NCI-H226 (cell line): ENCODE measurements at regions not wholly inside any gene's neighbourhood (a gene's known extent, or its start where the extent isn't known, plus 50 kb on each side); places are given as distances from the start of the nearest gene placed in this dataset.

Experiments used
- DNase-seq: peaks from one replicate; pipeline ENCODE4 v3.0.0-alpha.2; 2015

- no peak for DNase-seq
Measured at GRCh38 chr7:115883629-115884028, 146.9 kb downstream of the TFEC start.

GRCh38 chr7:115881476-115881875, 149.1 kb downstream of the TFEC start:
- no peak for DNase-seq

- no peak for DNase-seq
Measured at GRCh38 chr7:115879171-115879570, 151.4 kb downstream of the TFEC start.

- DNase-seq, result no peak
Measured at GRCh38 chr7:115869801-115870200, 160.8 kb downstream of the TFEC start.

- no peak for DNase-seq
Measured at GRCh38 chr7:115869190-115869589, 161.4 kb downstream of the TFEC start.

GRCh38 chr7:115868369-115868768, 162.2 kb downstream of the TFEC start:
- no peak for DNase-seq

- no peak for DNase-seq
Measured at GRCh38 chr7:115864082-115864481, 166.5 kb downstream of the TFEC start.

- DNase-seq, result peak; percentile 18
Measured at GRCh38 chr7:115851291-115851690, 179.3 kb downstream of the TFEC start.

GRCh38 chr7:115850774-115851173, 179.8 kb downstream of the TFEC start:
- no peak for DNase-seq

GRCh38 chr7:115844857-115845256, 185.7 kb downstream of the TFEC start:
- DNase-seq, result peak; percentile 57

GRCh38 chr7:115840702-115841101, 189.9 kb downstream of the TFEC start:
- no peak for DNase-seq

GRCh38 chr7:115838829-115839228, 191.7 kb downstream of the TFEC start:
- DNase-seq, result peak; percentile 16

GRCh38 chr7:115831371-115831770, 199.2 kb downstream of the TFEC start:
- no peak for DNase-seq

- DNase-seq, result no peak
Measured at GRCh38 chr7:115827305-115828045, 203.1 kb downstream of the TFEC start.

GRCh38 chr7:115825456-115826115, 205.0 kb downstream of the TFEC start:
- peak; percentile 20 for DNase-seq

GRCh38 chr7:115822801-115823200, 207.8 kb downstream of the TFEC start:
- DNase-seq, result no peak

GRCh38 chr7:115822380-115822779, 208.2 kb downstream of the TFEC start:
- no peak for DNase-seq

- no peak for DNase-seq
Measured at GRCh38 chr7:115816318-115816974, 214.1 kb downstream of the TFEC start.

- DNase-seq, result no peak
Measured at GRCh38 chr7:115812794-115813193, 217.8 kb downstream of the TFEC start.

GRCh38 chr7:115805458-115805857, 225.1 kb downstream of the TFEC start:
- no peak for DNase-seq

- DNase-seq, result no peak
Measured at GRCh38 chr7:115802415-115802814, 228.1 kb downstream of the TFEC start.

- DNase-seq, result no peak
Measured at GRCh38 chr7:115799430-115799829, 231.1 kb downstream of the TFEC start.

GRCh38 chr7:115793958-115794702, 236.4 kb downstream of the TFEC start:
- DNase-seq, result no peak
